ENCODE measurements at regions not wholly inside any gene's neighbourhood (a gene's known extent, or its start where the extent isn't known, plus 50 kb on each side); places are given as distances from the start of the nearest gene placed in this dataset.

DNA sequence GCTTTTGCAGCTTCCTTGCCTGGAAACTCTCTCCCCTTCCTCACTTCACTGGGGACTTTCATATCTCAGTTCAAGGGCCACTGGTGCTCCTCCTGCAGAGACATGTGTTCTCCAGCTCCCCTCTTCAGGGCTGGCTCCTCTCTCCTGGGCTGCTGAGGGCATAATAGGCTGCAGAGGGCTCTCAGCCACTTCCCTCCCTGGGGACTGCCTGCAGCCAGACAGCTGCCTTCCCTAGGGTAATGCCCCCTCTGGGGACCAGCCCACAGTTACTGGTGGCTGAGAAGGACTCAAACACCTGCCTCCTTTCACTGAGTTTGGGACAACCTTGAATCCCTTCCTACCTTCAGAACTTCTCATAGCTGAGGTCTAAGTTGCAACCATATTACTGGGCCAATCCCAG is 104.8 kb upstream of the POU3F1 start:
- TF ChIP-seq, protein P1, sequence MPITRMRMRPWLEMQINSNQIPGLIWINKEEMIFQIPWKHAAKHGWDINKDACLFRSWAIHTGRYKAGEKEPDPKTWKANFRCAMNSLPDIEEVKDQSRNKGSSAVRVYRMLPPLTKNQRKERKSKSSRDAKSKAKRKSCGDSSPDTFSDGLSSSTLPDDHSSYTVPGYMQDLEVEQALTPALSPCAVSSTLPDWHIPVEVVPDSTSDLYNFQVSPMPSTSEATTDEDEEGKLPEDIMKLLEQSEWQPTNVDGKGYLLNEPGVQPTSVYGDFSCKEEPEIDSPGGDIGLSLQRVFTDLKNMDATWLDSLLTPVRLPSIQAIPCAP (CRISPR knock-in tag; IDR thresholded peaks at IDR 0.05): no peak
- TF ChIP-seq, protein P2, sequence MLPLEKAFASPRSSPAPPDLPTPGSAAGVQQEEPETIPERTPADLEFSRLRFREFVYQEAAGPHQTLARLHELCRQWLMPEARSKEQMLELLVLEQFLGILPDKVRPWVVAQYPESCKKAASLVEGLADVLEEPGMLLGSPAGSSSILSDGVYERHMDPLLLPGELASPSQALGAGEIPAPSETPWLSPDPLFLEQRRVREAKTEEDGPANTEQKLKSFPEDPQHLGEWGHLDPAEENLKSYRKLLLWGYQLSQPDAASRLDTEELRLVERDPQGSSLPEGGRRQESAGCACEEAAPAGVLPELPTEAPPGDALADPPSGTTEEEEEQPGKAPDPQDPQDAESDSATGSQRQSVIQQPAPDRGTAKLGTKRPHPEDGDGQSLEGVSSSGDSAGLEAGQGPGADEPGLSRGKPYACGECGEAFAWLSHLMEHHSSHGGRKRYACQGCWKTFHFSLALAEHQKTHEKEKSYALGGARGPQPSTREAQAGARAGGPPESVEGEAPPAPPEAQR (CRISPR knock-in tag; IDR thresholded peaks at IDR 0.05): no peak
- TF ChIP-seq ZNF138 (CRISPR knock-in tag; conservative IDR thresholded peaks at IDR 0.05): no peak
- TF ChIP-seq ETV6 (CRISPR knock-in tag; IDR thresholded peaks at IDR 0.05): no peak
- TF ChIP-seq, protein P3, sequence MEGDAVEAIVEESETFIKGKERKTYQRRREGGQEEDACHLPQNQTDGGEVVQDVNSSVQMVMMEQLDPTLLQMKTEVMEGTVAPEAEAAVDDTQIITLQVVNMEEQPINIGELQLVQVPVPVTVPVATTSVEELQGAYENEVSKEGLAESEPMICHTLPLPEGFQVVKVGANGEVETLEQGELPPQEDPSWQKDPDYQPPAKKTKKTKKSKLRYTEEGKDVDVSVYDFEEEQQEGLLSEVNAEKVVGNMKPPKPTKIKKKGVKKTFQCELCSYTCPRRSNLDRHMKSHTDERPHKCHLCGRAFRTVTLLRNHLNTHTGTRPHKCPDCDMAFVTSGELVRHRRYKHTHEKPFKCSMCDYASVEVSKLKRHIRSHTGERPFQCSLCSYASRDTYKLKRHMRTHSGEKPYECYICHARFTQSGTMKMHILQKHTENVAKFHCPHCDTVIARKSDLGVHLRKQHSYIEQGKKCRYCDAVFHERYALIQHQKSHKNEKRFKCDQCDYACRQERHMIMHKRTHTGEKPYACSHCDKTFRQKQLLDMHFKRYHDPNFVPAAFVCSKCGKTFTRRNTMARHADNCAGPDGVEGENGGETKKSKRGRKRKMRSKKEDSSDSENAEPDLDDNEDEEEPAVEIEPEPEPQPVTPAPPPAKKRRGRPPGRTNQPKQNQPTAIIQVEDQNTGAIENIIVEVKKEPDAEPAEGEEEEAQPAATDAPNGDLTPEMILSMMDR (IDR thresholded peaks at IDR 0.05): no peak
- no peak for TF ChIP-seq ZBTB21 (CRISPR knock-in tag; IDR thresholded peaks at IDR 0.05; ENCODE audit: borderline replicate concordance)
- no peak for TF ChIP-seq ESRRA (CRISPR knock-in tag; IDR thresholded peaks at IDR 0.05; ENCODE audit: borderline replicate concordance)
- no peak for TF ChIP-seq FOXJ3 (CRISPR knock-in tag; IDR thresholded peaks at IDR 0.05; ENCODE audit: borderline replicate concordance)
- TF ChIP-seq, protein P4, sequence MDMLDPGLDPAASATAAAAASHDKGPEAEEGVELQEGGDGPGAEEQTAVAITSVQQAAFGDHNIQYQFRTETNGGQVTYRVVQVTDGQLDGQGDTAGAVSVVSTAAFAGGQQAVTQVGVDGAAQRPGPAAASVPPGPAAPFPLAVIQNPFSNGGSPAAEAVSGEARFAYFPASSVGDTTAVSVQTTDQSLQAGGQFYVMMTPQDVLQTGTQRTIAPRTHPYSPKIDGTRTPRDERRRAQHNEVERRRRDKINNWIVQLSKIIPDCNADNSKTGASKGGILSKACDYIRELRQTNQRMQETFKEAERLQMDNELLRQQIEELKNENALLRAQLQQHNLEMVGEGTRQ (CRISPR knock-in tag; IDR thresholded peaks at IDR 0.05): no peak
- TF ChIP-seq MYBL2 (CRISPR knock-in tag; IDR thresholded peaks at IDR 0.05): no peak
- TF ChIP-seq, protein P5, sequence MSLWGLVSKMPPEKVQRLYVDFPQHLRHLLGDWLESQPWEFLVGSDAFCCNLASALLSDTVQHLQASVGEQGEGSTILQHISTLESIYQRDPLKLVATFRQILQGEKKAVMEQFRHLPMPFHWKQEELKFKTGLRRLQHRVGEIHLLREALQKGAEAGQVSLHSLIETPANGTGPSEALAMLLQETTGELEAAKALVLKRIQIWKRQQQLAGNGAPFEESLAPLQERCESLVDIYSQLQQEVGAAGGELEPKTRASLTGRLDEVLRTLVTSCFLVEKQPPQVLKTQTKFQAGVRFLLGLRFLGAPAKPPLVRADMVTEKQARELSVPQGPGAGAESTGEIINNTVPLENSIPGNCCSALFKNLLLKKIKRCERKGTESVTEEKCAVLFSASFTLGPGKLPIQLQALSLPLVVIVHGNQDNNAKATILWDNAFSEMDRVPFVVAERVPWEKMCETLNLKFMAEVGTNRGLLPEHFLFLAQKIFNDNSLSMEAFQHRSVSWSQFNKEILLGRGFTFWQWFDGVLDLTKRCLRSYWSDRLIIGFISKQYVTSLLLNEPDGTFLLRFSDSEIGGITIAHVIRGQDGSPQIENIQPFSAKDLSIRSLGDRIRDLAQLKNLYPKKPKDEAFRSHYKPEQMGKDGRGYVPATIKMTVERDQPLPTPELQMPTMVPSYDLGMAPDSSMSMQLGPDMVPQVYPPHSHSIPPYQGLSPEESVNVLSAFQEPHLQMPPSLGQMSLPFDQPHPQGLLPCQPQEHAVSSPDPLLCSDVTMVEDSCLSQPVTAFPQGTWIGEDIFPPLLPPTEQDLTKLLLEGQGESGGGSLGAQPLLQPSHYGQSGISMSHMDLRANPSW (CRISPR knock-in tag; conservative IDR thresholded peaks at IDR 0.05; ENCODE audit: low read depth): no peak
- TF ChIP-seq, protein P6, sequence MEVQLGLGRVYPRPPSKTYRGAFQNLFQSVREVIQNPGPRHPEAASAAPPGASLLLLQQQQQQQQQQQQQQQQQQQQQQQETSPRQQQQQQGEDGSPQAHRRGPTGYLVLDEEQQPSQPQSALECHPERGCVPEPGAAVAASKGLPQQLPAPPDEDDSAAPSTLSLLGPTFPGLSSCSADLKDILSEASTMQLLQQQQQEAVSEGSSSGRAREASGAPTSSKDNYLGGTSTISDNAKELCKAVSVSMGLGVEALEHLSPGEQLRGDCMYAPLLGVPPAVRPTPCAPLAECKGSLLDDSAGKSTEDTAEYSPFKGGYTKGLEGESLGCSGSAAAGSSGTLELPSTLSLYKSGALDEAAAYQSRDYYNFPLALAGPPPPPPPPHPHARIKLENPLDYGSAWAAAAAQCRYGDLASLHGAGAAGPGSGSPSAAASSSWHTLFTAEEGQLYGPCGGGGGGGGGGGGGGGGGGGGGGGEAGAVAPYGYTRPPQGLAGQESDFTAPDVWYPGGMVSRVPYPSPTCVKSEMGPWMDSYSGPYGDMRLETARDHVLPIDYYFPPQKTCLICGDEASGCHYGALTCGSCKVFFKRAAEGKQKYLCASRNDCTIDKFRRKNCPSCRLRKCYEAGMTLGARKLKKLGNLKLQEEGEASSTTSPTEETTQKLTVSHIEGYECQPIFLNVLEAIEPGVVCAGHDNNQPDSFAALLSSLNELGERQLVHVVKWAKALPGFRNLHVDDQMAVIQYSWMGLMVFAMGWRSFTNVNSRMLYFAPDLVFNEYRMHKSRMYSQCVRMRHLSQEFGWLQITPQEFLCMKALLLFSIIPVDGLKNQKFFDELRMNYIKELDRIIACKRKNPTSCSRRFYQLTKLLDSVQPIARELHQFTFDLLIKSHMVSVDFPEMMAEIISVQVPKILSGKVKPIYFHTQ (CRISPR knock-in tag; IDR thresholded peaks at IDR 0.05): no peak

All from WTC11 (cell line).